IMR-90 (cell line): ENCODE measurements at regions not wholly inside any gene's neighbourhood (a gene's known extent, or its start where the extent isn't known, plus 50 kb on each side); places are given as distances from the start of the nearest gene placed in this dataset.

Experiments used
- ATAC-seq: fragments of 200-7000 bp; cut with Tn5 transposase; 2 replicates; pipeline ENCODE4 v1.9.1; 2020; ENCODE audit warnings: low read depth, mild to moderate bottlenecking, moderate library complexity
- BruUV-seq: library from RNA; stranded (reverse); fragments of 400-500 nt; replicated peaks from 2 replicates; lab custom pipeline; 2021; lab: Mats Ljungman, UMichigan
- CTCF ChIA-PET: fragments of 300-600 bp; formaldehyde crosslinking; extraction: SDS; loops from one replicate; lab custom pipeline; 2021; ENCODE audit warnings: antibody characterized with exemption; lab: Yijun Ruan, JAX
- POLR2A ChIA-PET: fragments of 300-600 bp; sonication (Branson Sonifier 250); formaldehyde crosslinking; loops from one replicate; lab custom pipeline; 2022; ENCODE audit warnings: antibody characterized with exemption; ENCODE audit not compliant: unreplicated experiment; lab: Charles Lee
- DNase-seq: peaks from one replicate; pipeline ENCODE4 v3.0.0; 2013
- H2AFZ ChIP-seq: replicated peaks from 2 replicates; pipeline ENCODE3; 2013; ENCODE audit warnings: low read length, mild to moderate bottlenecking; ENCODE audit not compliant: poor library complexity
- H2AK5ac ChIP-seq: 2 replicates; pipeline ENCODE4 v1.6.1; 2013; ENCODE audit warnings: low read depth, low read length, inconsistent platforms
- H2AK9ac ChIP-seq: replicated peaks from 2 replicates; pipeline ENCODE3; 2013; ENCODE audit warnings: mild to moderate bottlenecking, low read depth, low read length, moderate library complexity; ENCODE audit not compliant: poor library complexity
- H2BK120ac ChIP-seq: 2 replicates; pipeline ENCODE4 v1.6.1; 2013; ENCODE audit warnings: low read depth, low read length, inconsistent platforms
- H2BK15ac ChIP-seq: 3 replicates; pipeline ENCODE4 v1.6.1; 2013; ENCODE audit warnings: low read depth, low read length, inconsistent platforms
- H2BK20ac ChIP-seq: 2 replicates; pipeline ENCODE4 v1.6.1; 2013; ENCODE audit warnings: low read depth, mild to moderate bottlenecking, inconsistent platforms, low read length, moderate library complexity
- H2BK5ac ChIP-seq: 2 replicates; pipeline ENCODE4 v1.6.1; 2013; ENCODE audit warnings: mild to moderate bottlenecking, low read depth, low read length, inconsistent platforms; ENCODE audit not compliant: poor library complexity, severe bottlenecking
- H3K14ac ChIP-seq: replicated peaks from 2 replicates; pipeline ENCODE4 v1.6.1; 2013; ENCODE audit warnings: low read depth, low read length, inconsistent platforms
- H3K18ac ChIP-seq: 2 replicates; pipeline ENCODE4 v1.6.1; 2013; ENCODE audit warnings: low read depth, low read length, control low read depth
- H3K23ac ChIP-seq: 2 replicates; pipeline ENCODE4 v1.6.1; 2013; ENCODE audit warnings: low read depth, low read length, inconsistent platforms
- H3K27ac ChIP-seq: 2 replicates; pipeline ENCODE4 v1.5.1; 2013; ENCODE audit warnings: mild to moderate bottlenecking, control low read depth, low read length; ENCODE audit not compliant: insufficient read depth
- H3K27me3 ChIP-seq: 2 replicates; pipeline ENCODE4 v1.6.1; 2013; ENCODE audit warnings: low read length; ENCODE audit not compliant: control insufficient read depth, insufficient read depth
- H3K36me3 ChIP-seq: 2 replicates; pipeline ENCODE4 v1.6.1; 2013; ENCODE audit warnings: low read length, mixed read lengths; ENCODE audit not compliant: control insufficient read depth, insufficient read depth
- H3K4ac ChIP-seq: 2 replicates; pipeline ENCODE4 v1.6.1; 2013; ENCODE audit warnings: low read depth, low read length, inconsistent platforms
- H3K4me1 ChIP-seq: 2 replicates; pipeline ENCODE4 v1.6.1; 2013; ENCODE audit warnings: low read length, mixed read lengths; ENCODE audit not compliant: control insufficient read depth, insufficient read depth
- H3K4me2 ChIP-seq: 2 replicates; pipeline ENCODE4 v1.6.1; 2013; ENCODE audit warnings: low read depth, mild to moderate bottlenecking, control low read depth, low read length, moderate library complexity
- H3K4me3 ChIP-seq: 2 replicates; pipeline ENCODE4 v1.5.1; 2013; ENCODE audit warnings: low read depth, mild to moderate bottlenecking, control low read depth, low read length, moderate library complexity; ENCODE audit not compliant: insufficient read depth
- H3K56ac ChIP-seq: 2 replicates; pipeline ENCODE4 v1.6.1; 2013; ENCODE audit warnings: low read length, inconsistent platforms; ENCODE audit not compliant: insufficient read depth; ENCODE audit errors: extremely low read depth
- H3K79me1 ChIP-seq, 2 experiments: 2 replicates each; pipeline ENCODE4 v1.6.1; 2013; ENCODE audit warnings: low read length in 2 of 2, inconsistent platforms in 1 of 2, low read depth in 1 of 2
- H3K9ac ChIP-seq: 2 replicates; pipeline ENCODE4 v1.6.1; 2013; ENCODE audit warnings: low read depth, low read length, control low read depth
- H3K9me1 ChIP-seq: 2 replicates; pipeline ENCODE4 v1.6.1; 2013; ENCODE audit warnings: low read length, inconsistent platforms; ENCODE audit not compliant: insufficient read depth
- H3K9me3 ChIP-seq: 2 replicates; pipeline ENCODE4 v1.6.1; 2013; ENCODE audit warnings: low read length; ENCODE audit not compliant: control insufficient read depth, insufficient read depth
- H4K20me1 ChIP-seq: 2 replicates; pipeline ENCODE4 v1.6.1; 2013; ENCODE audit warnings: low read length, inconsistent platforms; ENCODE audit not compliant: insufficient read depth
- H4K5ac ChIP-seq: 2 replicates; pipeline ENCODE4 v1.6.1; 2013; ENCODE audit warnings: mild to moderate bottlenecking, low read depth, low read length, control low read depth
- H4K8ac ChIP-seq, 2 experiments: 2 replicates each; pipeline ENCODE4 v1.6.1; 2013; ENCODE audit warnings: low read depth in 2 of 2, low read length in 2 of 2, control low read depth in 1 of 2, inconsistent platforms in 1 of 2
- H4K91ac ChIP-seq: 2 replicates; pipeline ENCODE4 v1.6.1; 2013; ENCODE audit warnings: low read depth, low read length, inconsistent platforms; ENCODE audit not compliant: insufficient read depth
- BHLHE40 ChIP-seq: fragments of 150-350 bp; IDR thresholded peaks from 2 replicates; pipeline ENCODE4 v1.6.1; 2016; ENCODE audit warnings: mild to moderate bottlenecking, low read depth, low read length
- CEBPB ChIP-seq: IDR thresholded peaks from 2 replicates; pipeline ENCODE4 v1.6.1; 2012; ENCODE audit warnings: low read depth, low read length, improper control_type of control experiment
- CHD1 ChIP-seq: IDR thresholded peaks from 2 replicates; pipeline ENCODE4 v1.6.1; 2012; ENCODE audit warnings: low read depth, low read length, improper control_type of control experiment
- FOS ChIP-seq: fragments of 150-350 bp; IDR thresholded peaks from 2 replicates; pipeline ENCODE4 v1.6.1; 2016; ENCODE audit warnings: low read depth, low read length
- MAFK ChIP-seq: IDR thresholded peaks from 2 replicates; pipeline ENCODE4 v1.6.1; 2012; ENCODE audit warnings: low read depth, low read length, improper control_type of control experiment
- MAZ ChIP-seq: IDR thresholded peaks from 2 replicates; pipeline ENCODE4 v1.6.1; 2012; ENCODE audit warnings: low read depth, mild to moderate bottlenecking, low read length, improper control_type of control experiment, moderate library complexity, borderline replicate concordance
- MXI1 ChIP-seq: IDR thresholded peaks from 2 replicates; pipeline ENCODE4 v1.6.1; 2012; ENCODE audit warnings: low read depth, mild to moderate bottlenecking, low read length, moderate library complexity, borderline replicate concordance
- NFE2L2 ChIP-seq: fragments of 150-350 bp; IDR thresholded peaks from 2 replicates; pipeline ENCODE4 v1.6.1; 2016; ENCODE audit warnings: low read depth, mild to moderate bottlenecking, low read length
- POLR2A ChIP-seq: IDR thresholded peaks from 2 replicates; pipeline ENCODE4 v1.6.1; 2012; ENCODE audit warnings: mild to moderate bottlenecking, low read depth, low read length
- RAD21 ChIP-seq: IDR thresholded peaks from 2 replicates; pipeline ENCODE4 v1.6.1; 2012; ENCODE audit warnings: low read length, improper control_type of control experiment
- RCOR1 ChIP-seq: IDR thresholded peaks from 2 replicates; pipeline ENCODE4 v1.6.1; 2012; ENCODE audit warnings: mild to moderate bottlenecking, low read length, improper control_type of control experiment; ENCODE audit not compliant: insufficient replicate concordance
- RFX5 ChIP-seq: IDR thresholded peaks from 2 replicates; pipeline ENCODE4 v1.8.0; 2012; ENCODE audit warnings: low read depth, mild to moderate bottlenecking, low read length, moderate library complexity
- SMC3 ChIP-seq: fragments of 150-350 bp; IDR thresholded peaks from 2 replicates; pipeline ENCODE4 v1.6.1; 2016; ENCODE audit warnings: low read depth, mild to moderate bottlenecking, antibody characterized with exemption, low read length, moderate library complexity
- WGBS, 2 experiments: methylation state at CpG; one replicate each; pipeline versions ENCODE4 v1.1.5 to v1.1.7; 2013; ENCODE audit warnings: missing lambda C conversion rate in 2 of 2; ENCODE audit not compliant: insufficient read length in 1 of 2; ENCODE audit errors: extremely low coverage in 2 of 2; 5-methylcytosine and 5-hydroxymethylcytosine counted together
- dilution Hi-C: fragments of 300-500 bp; cut with HindIII; formaldehyde crosslinking; loops from one replicate; pipeline ENCODE4 v1.14.3; 2018; ENCODE audit warnings: low sequenced_read_pairs; ENCODE audit not compliant: unreplicated experiment
- in situ Hi-C: fragments of 300-500 bp; cut with MboI; formaldehyde crosslinking; loops from 3 replicates; pipeline ENCODE4 v1.14.3; 2019; ENCODE audit warnings: low sequenced_read_pairs, inconsistent platforms, mixed read lengths
- intact Hi-C: fragments of 100-400 bp; cut with micrococcal nuclease; formaldehyde crosslinking; loops from 2 replicates; pipeline ENCODE4 v1.10.0; 2022
- TF ChIP-seq, protein P1 (sequence below): fragments of 150-350 bp; IDR thresholded peaks from 2 replicates; pipeline ENCODE4 v1.6.1; 2016; ENCODE audit warnings: low read depth, mild to moderate bottlenecking, low read length, moderate library complexity, borderline replicate concordance
- TF ChIP-seq, protein P2 (sequence below): fragments of 150-350 bp; IDR thresholded peaks from 2 replicates; pipeline ENCODE4 v1.6.1; 2017; ENCODE audit warnings: mild to moderate bottlenecking, antibody characterized with exemption, low read length, low read depth
- TF ChIP-seq, protein P3 (sequence below): conservative IDR thresholded peaks from 2 replicates; pipeline ENCODE4 v1.5.1; 2012; ENCODE audit warnings: mild to moderate bottlenecking, low read depth, low read length, improper control_type of control experiment

DNA sequence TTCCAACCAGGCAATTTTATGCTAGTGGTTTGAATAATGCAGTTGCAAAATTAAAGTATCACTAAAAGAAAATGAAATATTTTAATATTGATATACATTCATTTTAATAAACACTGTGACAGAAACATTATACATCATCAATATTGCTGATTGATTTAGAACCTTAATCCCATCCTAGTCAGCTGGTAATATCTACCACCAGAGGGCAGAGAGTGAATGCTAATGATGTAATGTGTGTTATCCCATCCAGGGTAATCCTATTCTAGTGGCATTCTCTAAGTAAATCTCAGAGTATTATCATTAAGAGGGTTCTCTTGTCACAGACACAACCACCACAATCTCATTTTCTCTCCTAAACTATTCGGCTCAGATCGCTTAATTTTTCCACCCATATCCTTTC, 477.4 kb downstream of the CPS1 start:
- Histone ChIP-seq H2BK20ac (no peak overlapping the region), H2BK15ac (no peak overlapping the region), H4K91ac (no peak overlapping the region), H3K27me3 (no peaks in the 10 kb centered on the region), H3K79me1 (no peaks in the 10 kb centered on the region), H3K4ac (no peak overlapping the region), H3K4me1 (no peaks in the 10 kb centered on the region), H3K18ac (no peak overlapping the region), H3K4me2 (no peak overlapping the region), H4K5ac (no peak overlapping the region), H3K27ac (no peak overlapping the region), H3K9ac (no peak overlapping the region), H4K8ac (no peak overlapping the region), H2AFZ (no peak overlapping the region), H4K20me1 (no peaks in the 10 kb centered on the region), H3K56ac (no peak overlapping the region), H3K9me3 (peaks cover 2% of the 10 kb centered on the region; the same call in 1 of the 2 replicates), H3K9me1 (no peaks in the 10 kb centered on the region), H3K14ac (no peak overlapping the region), H2BK120ac (no peak overlapping the region), H2AK5ac (no peak overlapping the region), H3K23ac (no peak overlapping the region), H3K36me3 (no peaks in the 10 kb centered on the region), H2AK9ac (no peak overlapping the region), H2BK5ac (no peak overlapping the region), H3K4me3 (no peak overlapping the region)
- in situ Hi-C loops = no loop called here
- no peak for DNase-seq
- TF ChIP-seq, protein P1, sequence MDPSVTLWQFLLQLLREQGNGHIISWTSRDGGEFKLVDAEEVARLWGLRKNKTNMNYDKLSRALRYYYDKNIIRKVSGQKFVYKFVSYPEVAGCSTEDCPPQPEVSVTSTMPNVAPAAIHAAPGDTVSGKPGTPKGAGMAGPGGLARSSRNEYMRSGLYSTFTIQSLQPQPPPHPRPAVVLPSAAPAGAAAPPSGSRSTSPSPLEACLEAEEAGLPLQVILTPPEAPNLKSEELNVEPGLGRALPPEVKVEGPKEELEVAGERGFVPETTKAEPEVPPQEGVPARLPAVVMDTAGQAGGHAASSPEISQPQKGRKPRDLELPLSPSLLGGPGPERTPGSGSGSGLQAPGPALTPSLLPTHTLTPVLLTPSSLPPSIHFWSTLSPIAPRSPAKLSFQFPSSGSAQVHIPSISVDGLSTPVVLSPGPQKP = no peak
- no peak for TF ChIP-seq BHLHE40
- TF ChIP-seq FOS = no peak
- TF ChIP-seq, protein P2, sequence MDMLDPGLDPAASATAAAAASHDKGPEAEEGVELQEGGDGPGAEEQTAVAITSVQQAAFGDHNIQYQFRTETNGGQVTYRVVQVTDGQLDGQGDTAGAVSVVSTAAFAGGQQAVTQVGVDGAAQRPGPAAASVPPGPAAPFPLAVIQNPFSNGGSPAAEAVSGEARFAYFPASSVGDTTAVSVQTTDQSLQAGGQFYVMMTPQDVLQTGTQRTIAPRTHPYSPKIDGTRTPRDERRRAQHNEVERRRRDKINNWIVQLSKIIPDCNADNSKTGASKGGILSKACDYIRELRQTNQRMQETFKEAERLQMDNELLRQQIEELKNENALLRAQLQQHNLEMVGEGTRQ = no peak
- no peak for TF ChIP-seq MAFK
- no peak for TF ChIP-seq RAD21
- TF ChIP-seq, protein P3, sequence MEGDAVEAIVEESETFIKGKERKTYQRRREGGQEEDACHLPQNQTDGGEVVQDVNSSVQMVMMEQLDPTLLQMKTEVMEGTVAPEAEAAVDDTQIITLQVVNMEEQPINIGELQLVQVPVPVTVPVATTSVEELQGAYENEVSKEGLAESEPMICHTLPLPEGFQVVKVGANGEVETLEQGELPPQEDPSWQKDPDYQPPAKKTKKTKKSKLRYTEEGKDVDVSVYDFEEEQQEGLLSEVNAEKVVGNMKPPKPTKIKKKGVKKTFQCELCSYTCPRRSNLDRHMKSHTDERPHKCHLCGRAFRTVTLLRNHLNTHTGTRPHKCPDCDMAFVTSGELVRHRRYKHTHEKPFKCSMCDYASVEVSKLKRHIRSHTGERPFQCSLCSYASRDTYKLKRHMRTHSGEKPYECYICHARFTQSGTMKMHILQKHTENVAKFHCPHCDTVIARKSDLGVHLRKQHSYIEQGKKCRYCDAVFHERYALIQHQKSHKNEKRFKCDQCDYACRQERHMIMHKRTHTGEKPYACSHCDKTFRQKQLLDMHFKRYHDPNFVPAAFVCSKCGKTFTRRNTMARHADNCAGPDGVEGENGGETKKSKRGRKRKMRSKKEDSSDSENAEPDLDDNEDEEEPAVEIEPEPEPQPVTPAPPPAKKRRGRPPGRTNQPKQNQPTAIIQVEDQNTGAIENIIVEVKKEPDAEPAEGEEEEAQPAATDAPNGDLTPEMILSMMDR = no peak
- TF ChIP-seq MAZ = no peak
- no peak for TF ChIP-seq POLR2A
- TF ChIP-seq NFE2L2 = no peak
- no peak for TF ChIP-seq CHD1
- no peak for TF ChIP-seq RCOR1
- no peak for TF ChIP-seq SMC3
- TF ChIP-seq RFX5 = no peak
- TF ChIP-seq MXI1 = no peak
- no peak for TF ChIP-seq CEBPB
- BruUV-seq = no TSS peak
- no peak for ATAC-seq
- ChIA-PET POLR2A (no interaction called here), CTCF (no interaction called here)
- no CpG with 5 or more reads among the region's 2 CpGs for WGBS, 2 experiments
- intact Hi-C loops = loop anchor here (10.0 kb wide), 1 partner anchor 419 kb away; no protein-coding TSS in a partner anchor
- dilution Hi-C loops = no loop called here
